ENCODE measurements at regions not wholly inside any gene's neighbourhood (a gene's known extent, or its start where the extent isn't known, plus 50 kb on each side); places are given as distances from the start of the nearest gene placed in this dataset.
A peak's percentile ranks its signal among the peaks of the same experiment; 100 is the strongest.

DNA sequence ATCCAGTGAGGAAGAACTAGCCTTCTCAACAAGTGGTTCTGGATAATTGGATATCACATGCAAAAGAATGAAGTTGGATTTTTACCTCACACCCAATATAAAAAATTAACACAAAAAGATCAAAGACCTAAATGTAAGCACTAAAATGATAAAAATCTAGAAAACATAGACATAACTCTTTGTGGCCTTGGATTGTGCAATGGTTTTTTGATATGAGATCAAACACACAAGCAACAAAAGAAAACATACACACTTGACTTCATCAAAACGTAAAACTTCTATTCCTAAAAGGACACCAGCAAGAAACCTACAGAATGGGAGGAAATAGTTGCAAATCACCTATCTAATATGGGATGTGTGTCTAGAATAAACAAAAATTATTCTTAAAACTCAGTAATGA is 54.1 kb upstream of the NFE2L2 start:
- Histone ChIP-seq H3K9me3 (replicated peaks in 1 of 3) (no peaks in the 10 kb centered on the region), H3K4me1 (replicated peaks in 1 of 2) (no peaks in the 10 kb centered on the region), H3K36me3 (replicated peaks in 1 of 2) (no peaks in the 10 kb centered on the region), H3K27me3 (no peaks in the 10 kb centered on the region), H3K27ac (no peak overlapping the region), H3K4me3 (no peak overlapping the region)
- TF ChIP-seq POLR2A (IDR thresholded peaks at IDR 0.05) = no peak
- intact Hi-C loops (cut with DNase I) = no loop called here
- DNase-seq = no peak
- WGBS, 4 donors = 38 to 70% (median 50%) methylated on average over 1 of the region's 1 CpG

DNA sequence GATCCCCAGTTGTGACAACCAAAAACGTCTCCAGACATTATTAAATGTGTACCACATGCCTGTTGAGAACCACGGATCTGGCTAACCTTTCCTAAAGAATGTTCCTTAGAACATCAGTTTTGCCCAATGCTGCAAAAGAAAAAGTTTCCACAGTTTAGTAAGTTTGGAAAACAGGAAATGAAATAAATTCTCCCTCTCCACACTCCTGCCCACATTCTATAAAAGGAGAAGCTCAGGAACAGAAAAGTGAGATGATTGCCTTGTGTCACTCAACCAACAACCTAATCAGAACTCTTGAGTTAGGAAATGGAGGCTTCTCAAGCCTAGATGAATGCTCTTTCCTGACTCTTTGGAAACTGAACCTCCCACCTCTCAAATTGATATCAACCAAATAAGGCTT is 56.1 kb upstream of the NFE2L2 start:
- H3K9me3 ChIP-seq (replicated peaks in 1 of 3) = no peaks in the 10 kb centered on the region
- intact Hi-C loops (cut with DNase I) = loop anchor here in 1 of 2 donors (10.0 kb wide), 1 partner anchor 56 kb away; the partner anchor contains the start of gene NFE2L2
- no peaks in the 10 kb centered on the region for H3K27me3 ChIP-seq
- H3K4me3 ChIP-seq = no peak overlapping the region
- TF ChIP-seq, protein P1, sequence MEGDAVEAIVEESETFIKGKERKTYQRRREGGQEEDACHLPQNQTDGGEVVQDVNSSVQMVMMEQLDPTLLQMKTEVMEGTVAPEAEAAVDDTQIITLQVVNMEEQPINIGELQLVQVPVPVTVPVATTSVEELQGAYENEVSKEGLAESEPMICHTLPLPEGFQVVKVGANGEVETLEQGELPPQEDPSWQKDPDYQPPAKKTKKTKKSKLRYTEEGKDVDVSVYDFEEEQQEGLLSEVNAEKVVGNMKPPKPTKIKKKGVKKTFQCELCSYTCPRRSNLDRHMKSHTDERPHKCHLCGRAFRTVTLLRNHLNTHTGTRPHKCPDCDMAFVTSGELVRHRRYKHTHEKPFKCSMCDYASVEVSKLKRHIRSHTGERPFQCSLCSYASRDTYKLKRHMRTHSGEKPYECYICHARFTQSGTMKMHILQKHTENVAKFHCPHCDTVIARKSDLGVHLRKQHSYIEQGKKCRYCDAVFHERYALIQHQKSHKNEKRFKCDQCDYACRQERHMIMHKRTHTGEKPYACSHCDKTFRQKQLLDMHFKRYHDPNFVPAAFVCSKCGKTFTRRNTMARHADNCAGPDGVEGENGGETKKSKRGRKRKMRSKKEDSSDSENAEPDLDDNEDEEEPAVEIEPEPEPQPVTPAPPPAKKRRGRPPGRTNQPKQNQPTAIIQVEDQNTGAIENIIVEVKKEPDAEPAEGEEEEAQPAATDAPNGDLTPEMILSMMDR (IDR thresholded peaks at IDR 0.05) = no peak
- no peak for TF ChIP-seq POLR2A (IDR thresholded peaks at IDR 0.05)
- no peaks in the 10 kb centered on the region for H3K4me1 ChIP-seq (replicated peaks in 1 of 2)
- WGBS, 4 donors = 79 to 89% (median 87%) methylated on average over 2 of the region's 2 CpGs
- no peak overlapping the region for H3K27ac ChIP-seq
- no peak for DNase-seq
- no peaks in the 10 kb centered on the region for H3K36me3 ChIP-seq (replicated peaks in 1 of 2)

DNA sequence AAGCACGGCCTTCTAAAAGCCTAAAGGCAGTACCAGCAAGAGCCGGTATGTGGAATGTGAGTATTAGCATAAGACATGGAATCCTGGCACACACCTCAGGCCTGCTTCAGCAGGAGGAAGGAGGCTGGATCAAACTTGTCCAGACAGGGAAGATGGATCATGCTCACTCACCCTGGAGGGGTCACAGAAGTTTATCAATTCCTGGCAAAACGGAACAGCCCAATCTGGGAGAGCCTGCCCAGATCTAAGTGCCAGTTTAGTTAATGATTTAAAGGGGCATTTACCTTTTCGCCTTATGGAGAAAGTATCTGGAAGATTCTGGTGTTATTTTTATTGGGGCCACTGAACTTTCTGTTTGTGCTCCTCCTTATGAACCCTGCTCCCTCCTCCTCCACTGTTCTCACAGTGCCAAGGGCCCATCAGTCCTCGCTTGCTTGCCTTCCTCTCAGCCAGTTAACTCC is 58.3 kb upstream of the NFE2L2 start:
- DNase-seq = peak in 2 of 7 donors; percentile 32 to 40
- Histone ChIP-seq H3K36me3 (replicated peaks in 1 of 2) (no peaks in the 10 kb centered on the region), H3K9me3 (replicated peaks in 1 of 3) (no peaks in the 10 kb centered on the region), H3K27ac (no peak overlapping the region), H3K4me1 (replicated peaks in 1 of 2) (no peaks in the 10 kb centered on the region), H3K27me3 (no peaks in the 10 kb centered on the region), H3K4me3 (no peak overlapping the region)
- intact Hi-C loops (cut with DNase I) = loop anchor here in 1 of 2 donors (10.0 kb wide), 1 partner anchor 58 kb away; the partner anchor contains the start of gene NFE2L2
- TF ChIP-seq POLR2A (IDR thresholded peaks at IDR 0.05) = no peak
- TF ChIP-seq, protein P1 (IDR thresholded peaks at IDR 0.05) = no peak
- 69 to 86% (median 72%) methylated on average over 5 of the region's 5 CpGs for WGBS, 4 donors

DNA sequence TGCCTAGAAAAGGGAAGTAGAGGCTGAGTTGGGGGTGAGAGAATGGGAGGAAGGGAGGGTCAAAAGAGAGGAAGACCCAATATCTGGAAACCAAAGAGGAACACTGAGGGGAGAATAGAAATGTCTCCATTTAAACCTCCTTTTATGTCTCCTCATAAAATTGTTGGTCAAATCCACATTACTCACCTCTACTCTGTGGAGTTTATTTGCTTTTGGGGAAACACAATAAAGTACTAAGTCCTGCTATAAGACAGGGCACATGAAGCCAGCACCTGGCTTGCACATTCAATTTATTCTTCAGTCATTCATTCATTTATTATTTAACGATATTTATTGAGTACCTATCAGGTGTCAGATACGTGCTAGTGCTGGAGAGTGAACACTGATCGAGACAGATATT is 60.3 kb upstream of the NFE2L2 start:
- no peak for DNase-seq
- WGBS, 4 donors = 80 to 95% (median 93%) methylated on average over 3 of the region's 3 CpGs
- no peaks in the 10 kb centered on the region for H3K27me3 ChIP-seq
- TF ChIP-seq, protein P1 (IDR thresholded peaks at IDR 0.05) = no peak
- TF ChIP-seq POLR2A (IDR thresholded peaks at IDR 0.05) = no peak
- intact Hi-C loops (cut with DNase I) = loop anchor here in 1 of 2 donors (5.0 to 10.0 kb wide), 2 partner anchors 60 to 162 kb away; partner anchors contain the start of gene NFE2L2
- no peaks in the 10 kb centered on the region for H3K9me3 ChIP-seq (replicated peaks in 1 of 3)
- H3K27ac ChIP-seq = no peak overlapping the region
- H3K36me3 ChIP-seq (replicated peaks in 1 of 2) = no peaks in the 10 kb centered on the region
- no peak overlapping the region for H3K4me3 ChIP-seq
- H3K4me1 ChIP-seq (replicated peaks in 1 of 2) = no peaks in the 10 kb centered on the region

DNA sequence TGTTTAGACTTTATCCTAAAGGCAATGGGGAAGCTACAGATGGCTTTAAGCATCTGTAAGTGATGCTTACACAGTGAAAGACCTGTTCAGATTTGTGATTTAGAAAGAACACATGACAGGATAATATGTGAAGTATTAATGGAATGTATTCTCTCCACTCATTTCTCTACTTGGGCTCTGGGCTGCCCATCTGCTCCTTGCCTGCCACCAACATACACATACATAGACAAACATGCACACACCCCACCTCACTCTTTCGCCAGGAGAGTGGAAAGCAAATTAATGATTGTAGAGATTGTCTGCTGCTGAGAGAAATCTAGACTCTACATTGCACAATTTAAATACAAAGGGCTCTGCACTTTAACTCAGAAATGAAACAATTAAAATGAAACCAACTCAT is 61.0 kb upstream of the NFE2L2 start:
- H3K27me3 ChIP-seq = no peaks in the 10 kb centered on the region
- intact Hi-C loops (cut with DNase I) = loop anchor here in 1 of 2 donors (5.0 to 10.0 kb wide), 2 partner anchors 61 to 163 kb away; partner anchors contain the start of gene NFE2L2
- H3K4me1 ChIP-seq (replicated peaks in 1 of 2) = no peaks in the 10 kb centered on the region
- no peak overlapping the region for H3K4me3 ChIP-seq
- no peak overlapping the region for H3K27ac ChIP-seq
- no peak for TF ChIP-seq POLR2A (IDR thresholded peaks at IDR 0.05)
- no peaks in the 10 kb centered on the region for H3K9me3 ChIP-seq (replicated peaks in 1 of 3)
- H3K36me3 ChIP-seq (replicated peaks in 1 of 2) = no peaks in the 10 kb centered on the region
- no peak for DNase-seq
- 75 to 100% (median 90%) methylated on average over 1 of the region's 1 CpG for whole genome bisulfite sequencing, 4 donors
